NT2/D1 (cell line): ENCODE measurements at regions not wholly inside any gene's neighbourhood (a gene's known extent, or its start where the extent isn't known, plus 50 kb on each side); places are given as distances from the start of the nearest gene placed in this dataset.

Experiments
- YY1 ChIP-seq: IDR thresholded peaks from 2 replicates; pipeline ENCODE4 v1.6.1; 2011; ENCODE audit not compliant: insufficient read length, insufficient read depth
- ZNF274 ChIP-seq: IDR thresholded peaks from 2 replicates; pipeline ENCODE4 v1.6.1; 2011; ENCODE audit warnings: mild to moderate bottlenecking, low read depth, low read length

GRCh38 chr19:20287070-20287469 lies 120.1 kb downstream of the ZNF486 start:
- TF ChIP-seq ZNF274, result no peak
- TF ChIP-seq YY1, result no peak
